IMR-90 (cell line): ENCODE measurements at regions not wholly inside any gene's neighbourhood (a gene's known extent, or its start where the extent isn't known, plus 50 kb on each side); places are given as distances from the start of the nearest gene placed in this dataset.

Experiments used
- ATAC-seq: fragments of 200-7000 bp; cut with Tn5 transposase; 2 replicates; pipeline ENCODE4 v1.9.1; 2020; ENCODE audit warnings: low read depth, mild to moderate bottlenecking, moderate library complexity
- BruUV-seq: library from RNA; stranded (reverse); fragments of 400-500 nt; replicated peaks from 2 replicates; lab custom pipeline; 2021; lab: Mats Ljungman, UMichigan
- CTCF ChIA-PET: fragments of 300-600 bp; formaldehyde crosslinking; extraction: SDS; loops from one replicate; lab custom pipeline; 2021; ENCODE audit warnings: antibody characterized with exemption; lab: Yijun Ruan, JAX
- POLR2A ChIA-PET: fragments of 300-600 bp; sonication (Branson Sonifier 250); formaldehyde crosslinking; loops from one replicate; lab custom pipeline; 2022; ENCODE audit warnings: antibody characterized with exemption; ENCODE audit not compliant: unreplicated experiment; lab: Charles Lee
- DNase-seq: peaks from one replicate; pipeline ENCODE4 v3.0.0; 2013
- H2AFZ ChIP-seq: replicated peaks from 2 replicates; pipeline ENCODE3; 2013; ENCODE audit warnings: low read length, mild to moderate bottlenecking; ENCODE audit not compliant: poor library complexity
- H2AK5ac ChIP-seq: 2 replicates; pipeline ENCODE4 v1.6.1; 2013; ENCODE audit warnings: low read depth, low read length, inconsistent platforms
- H2AK9ac ChIP-seq: replicated peaks from 2 replicates; pipeline ENCODE3; 2013; ENCODE audit warnings: mild to moderate bottlenecking, low read depth, low read length, moderate library complexity; ENCODE audit not compliant: poor library complexity
- H2BK120ac ChIP-seq: 2 replicates; pipeline ENCODE4 v1.6.1; 2013; ENCODE audit warnings: low read depth, low read length, inconsistent platforms
- H2BK15ac ChIP-seq: 3 replicates; pipeline ENCODE4 v1.6.1; 2013; ENCODE audit warnings: low read depth, low read length, inconsistent platforms
- H2BK20ac ChIP-seq: 2 replicates; pipeline ENCODE4 v1.6.1; 2013; ENCODE audit warnings: low read depth, mild to moderate bottlenecking, inconsistent platforms, low read length, moderate library complexity
- H2BK5ac ChIP-seq: 2 replicates; pipeline ENCODE4 v1.6.1; 2013; ENCODE audit warnings: mild to moderate bottlenecking, low read depth, low read length, inconsistent platforms; ENCODE audit not compliant: poor library complexity, severe bottlenecking
- H3K14ac ChIP-seq: replicated peaks from 2 replicates; pipeline ENCODE4 v1.6.1; 2013; ENCODE audit warnings: low read depth, low read length, inconsistent platforms
- H3K18ac ChIP-seq: 2 replicates; pipeline ENCODE4 v1.6.1; 2013; ENCODE audit warnings: low read depth, low read length, control low read depth
- H3K23ac ChIP-seq: 2 replicates; pipeline ENCODE4 v1.6.1; 2013; ENCODE audit warnings: low read depth, low read length, inconsistent platforms
- H3K27ac ChIP-seq: 2 replicates; pipeline ENCODE4 v1.5.1; 2013; ENCODE audit warnings: mild to moderate bottlenecking, control low read depth, low read length; ENCODE audit not compliant: insufficient read depth
- H3K27me3 ChIP-seq: 2 replicates; pipeline ENCODE4 v1.6.1; 2013; ENCODE audit warnings: low read length; ENCODE audit not compliant: control insufficient read depth, insufficient read depth
- H3K36me3 ChIP-seq: 2 replicates; pipeline ENCODE4 v1.6.1; 2013; ENCODE audit warnings: low read length, mixed read lengths; ENCODE audit not compliant: control insufficient read depth, insufficient read depth
- H3K4ac ChIP-seq: 2 replicates; pipeline ENCODE4 v1.6.1; 2013; ENCODE audit warnings: low read depth, low read length, inconsistent platforms
- H3K4me1 ChIP-seq: 2 replicates; pipeline ENCODE4 v1.6.1; 2013; ENCODE audit warnings: low read length, mixed read lengths; ENCODE audit not compliant: control insufficient read depth, insufficient read depth
- H3K4me2 ChIP-seq: 2 replicates; pipeline ENCODE4 v1.6.1; 2013; ENCODE audit warnings: low read depth, mild to moderate bottlenecking, control low read depth, low read length, moderate library complexity
- H3K4me3 ChIP-seq: 2 replicates; pipeline ENCODE4 v1.5.1; 2013; ENCODE audit warnings: low read depth, mild to moderate bottlenecking, control low read depth, low read length, moderate library complexity; ENCODE audit not compliant: insufficient read depth
- H3K56ac ChIP-seq: 2 replicates; pipeline ENCODE4 v1.6.1; 2013; ENCODE audit warnings: low read length, inconsistent platforms; ENCODE audit not compliant: insufficient read depth; ENCODE audit errors: extremely low read depth
- H3K79me1 ChIP-seq, 2 experiments: 2 replicates each; pipeline ENCODE4 v1.6.1; 2013; ENCODE audit warnings: low read length in 2 of 2, inconsistent platforms in 1 of 2, low read depth in 1 of 2
- H3K9ac ChIP-seq: 2 replicates; pipeline ENCODE4 v1.6.1; 2013; ENCODE audit warnings: low read depth, low read length, control low read depth
- H3K9me1 ChIP-seq: 2 replicates; pipeline ENCODE4 v1.6.1; 2013; ENCODE audit warnings: low read length, inconsistent platforms; ENCODE audit not compliant: insufficient read depth
- H3K9me3 ChIP-seq: 2 replicates; pipeline ENCODE4 v1.6.1; 2013; ENCODE audit warnings: low read length; ENCODE audit not compliant: control insufficient read depth, insufficient read depth
- H4K20me1 ChIP-seq: 2 replicates; pipeline ENCODE4 v1.6.1; 2013; ENCODE audit warnings: low read length, inconsistent platforms; ENCODE audit not compliant: insufficient read depth
- H4K5ac ChIP-seq: 2 replicates; pipeline ENCODE4 v1.6.1; 2013; ENCODE audit warnings: mild to moderate bottlenecking, low read depth, low read length, control low read depth
- H4K8ac ChIP-seq, 2 experiments: 2 replicates each; pipeline ENCODE4 v1.6.1; 2013; ENCODE audit warnings: low read depth in 2 of 2, low read length in 2 of 2, control low read depth in 1 of 2, inconsistent platforms in 1 of 2
- H4K91ac ChIP-seq: 2 replicates; pipeline ENCODE4 v1.6.1; 2013; ENCODE audit warnings: low read depth, low read length, inconsistent platforms; ENCODE audit not compliant: insufficient read depth
- BHLHE40 ChIP-seq: fragments of 150-350 bp; IDR thresholded peaks from 2 replicates; pipeline ENCODE4 v1.6.1; 2016; ENCODE audit warnings: mild to moderate bottlenecking, low read depth, low read length
- CEBPB ChIP-seq: IDR thresholded peaks from 2 replicates; pipeline ENCODE4 v1.6.1; 2012; ENCODE audit warnings: low read depth, low read length, improper control_type of control experiment
- CTCF ChIP-seq: conservative IDR thresholded peaks from 2 replicates; pipeline ENCODE4 v1.5.1; 2012; ENCODE audit warnings: mild to moderate bottlenecking, low read depth, low read length, improper control_type of control experiment
- ELK1 ChIP-seq: fragments of 150-350 bp; IDR thresholded peaks from 2 replicates; pipeline ENCODE4 v1.6.1; 2016; ENCODE audit warnings: low read depth, mild to moderate bottlenecking, low read length, moderate library complexity, borderline replicate concordance
- MXI1 ChIP-seq: IDR thresholded peaks from 2 replicates; pipeline ENCODE4 v1.6.1; 2012; ENCODE audit warnings: low read depth, mild to moderate bottlenecking, low read length, moderate library complexity, borderline replicate concordance
- NFE2L2 ChIP-seq: fragments of 150-350 bp; IDR thresholded peaks from 2 replicates; pipeline ENCODE4 v1.6.1; 2016; ENCODE audit warnings: low read depth, mild to moderate bottlenecking, low read length
- POLR2A ChIP-seq: IDR thresholded peaks from 2 replicates; pipeline ENCODE4 v1.6.1; 2012; ENCODE audit warnings: mild to moderate bottlenecking, low read depth, low read length
- RAD21 ChIP-seq: IDR thresholded peaks from 2 replicates; pipeline ENCODE4 v1.6.1; 2012; ENCODE audit warnings: low read length, improper control_type of control experiment
- RCOR1 ChIP-seq: IDR thresholded peaks from 2 replicates; pipeline ENCODE4 v1.6.1; 2012; ENCODE audit warnings: mild to moderate bottlenecking, low read length, improper control_type of control experiment; ENCODE audit not compliant: insufficient replicate concordance
- RFX5 ChIP-seq: IDR thresholded peaks from 2 replicates; pipeline ENCODE4 v1.8.0; 2012; ENCODE audit warnings: low read depth, mild to moderate bottlenecking, low read length, moderate library complexity
- SMC3 ChIP-seq: fragments of 150-350 bp; IDR thresholded peaks from 2 replicates; pipeline ENCODE4 v1.6.1; 2016; ENCODE audit warnings: low read depth, mild to moderate bottlenecking, antibody characterized with exemption, low read length, moderate library complexity
- WGBS, 2 experiments: methylation state at CpG; one replicate each; pipeline versions ENCODE4 v1.1.5 to v1.1.7; 2013; ENCODE audit warnings: missing lambda C conversion rate in 2 of 2; ENCODE audit not compliant: insufficient read length in 1 of 2; ENCODE audit errors: extremely low coverage in 2 of 2; 5-methylcytosine and 5-hydroxymethylcytosine counted together
- dilution Hi-C: fragments of 300-500 bp; cut with HindIII; formaldehyde crosslinking; loops from one replicate; pipeline ENCODE4 v1.14.3; 2018; ENCODE audit warnings: low sequenced_read_pairs; ENCODE audit not compliant: unreplicated experiment
- in situ Hi-C: fragments of 300-500 bp; cut with MboI; formaldehyde crosslinking; loops from 3 replicates; pipeline ENCODE4 v1.14.3; 2019; ENCODE audit warnings: low sequenced_read_pairs, inconsistent platforms, mixed read lengths
- intact Hi-C: fragments of 100-400 bp; cut with micrococcal nuclease; formaldehyde crosslinking; loops from 2 replicates; pipeline ENCODE4 v1.10.0; 2022

GRCh38 chr20:39253051-39253755 is 291.1 kb downstream of the DHX35 start:
- BruUV-seq, result no TSS peak
- no peak overlapping the region for H2BK120ac ChIP-seq
- no peak overlapping the region for H3K14ac ChIP-seq
- H4K5ac ChIP-seq, result no peak overlapping the region
- H4K91ac ChIP-seq, result no peak overlapping the region
- in situ Hi-C loops, result no loop called here
- no peaks in the 10 kb centered on the region for H3K9me1 ChIP-seq
- no peak overlapping the region for H3K4ac ChIP-seq
- H3K4me2 ChIP-seq, result no peak overlapping the region
- H2BK20ac ChIP-seq, result no peak overlapping the region
- H2AFZ ChIP-seq, result no peak overlapping the region
- no peak overlapping the region for H2BK15ac ChIP-seq
- no peak overlapping the region for H3K9ac ChIP-seq
- H3K56ac ChIP-seq, result no peak overlapping the region
- no peaks in the 10 kb centered on the region for H3K79me1 ChIP-seq
- intact Hi-C loops, result no loop called here
- no peak for TF ChIP-seq CEBPB
- no peak for TF ChIP-seq RAD21
- no peak for TF ChIP-seq MXI1
- TF ChIP-seq RCOR1, result no peak
- TF ChIP-seq BHLHE40, result no peak
- TF ChIP-seq NFE2L2, result no peak
- TF ChIP-seq CTCF, result no peak
- TF ChIP-seq POLR2A, result no peak
- TF ChIP-seq RFX5, result no peak
- no peak for TF ChIP-seq SMC3
- no peak for TF ChIP-seq ELK1
- no CpG with 5 or more reads among the region's 9 CpGs for WGBS, 2 experiments
- DNase-seq, result no peak
- no peak overlapping the region for H3K4me3 ChIP-seq
- no peak overlapping the region for H3K18ac ChIP-seq
- H3K36me3 ChIP-seq, result no peaks in the 10 kb centered on the region
- no peaks in the 10 kb centered on the region for H3K9me3 ChIP-seq
- H2AK9ac ChIP-seq, result no peak overlapping the region
- dilution Hi-C loops, result no loop called here
- ChIA-PET POLR2A (no interaction called here), CTCF (interaction anchor here (1.4 kb wide), 1 partner anchor 12 kb away, joined by 3 read pairs; no protein-coding TSS in a partner anchor)
- H3K27ac ChIP-seq, result no peak overlapping the region
- no peak overlapping the region for H2AK5ac ChIP-seq
- no peak overlapping the region for H3K23ac ChIP-seq
- no peaks in the 10 kb centered on the region for H3K4me1 ChIP-seq
- no peak overlapping the region for H4K8ac ChIP-seq
- no peaks in the 10 kb centered on the region for H4K20me1 ChIP-seq
- H2BK5ac ChIP-seq, result no peak overlapping the region
- ATAC-seq, result no peak
- H3K27me3 ChIP-seq, result no peaks in the 10 kb centered on the region
